HepG2 (cell line): ENCODE measurements at regions not wholly inside any gene's neighbourhood (a gene's known extent, or its start where the extent isn't known, plus 50 kb on each side); places are given as distances from the start of the nearest gene placed in this dataset.
A peak's percentile ranks its signal among the peaks of the same experiment; 100 is the strongest.

Source experiments
- ATAD3A ChIP-seq: sonication (generic); formaldehyde crosslinking; IDR thresholded peaks from 2 replicates; pipeline ENCODE4 v1.4.0; 2020; ENCODE audit warnings: missing genetic modification reagents
- CENPBD1 ChIP-seq: sonication (generic); formaldehyde crosslinking; IDR thresholded peaks from 2 replicates; pipeline ENCODE4 v1.8.0; 2022; ENCODE audit warnings: missing genetic modification reagents, low read depth, mild to moderate bottlenecking, borderline replicate concordance
- ESRRA ChIP-seq: sonication (generic); formaldehyde crosslinking; IDR thresholded peaks from 2 replicates; pipeline ENCODE4 v1.5.1; 2020; ENCODE audit warnings: mild to moderate bottlenecking, low read depth, missing genetic modification reagents
- FOXC1 ChIP-seq: sonication (generic); formaldehyde crosslinking; IDR thresholded peaks from 2 replicates; pipeline ENCODE4 v1.8.0; 2022; ENCODE audit warnings: mild to moderate bottlenecking, missing genetic modification reagents, borderline replicate concordance
- GABPA ChIP-seq, 2 experiments: IDR thresholded peaks; 2 replicates each; pipeline ENCODE4 v1.6.1; 2011 to 2016; ENCODE audit warnings: low read depth in 2 of 2, low read length in 1 of 2, missing biosample characterization in 1 of 2, missing genetic modification characterization in 1 of 2
- GPBP1L1 ChIP-seq: sonication (generic); formaldehyde crosslinking; IDR thresholded peaks from 2 replicates; pipeline ENCODE4 v1.5.0; 2020; ENCODE audit warnings: mild to moderate bottlenecking, missing genetic modification reagents
- HNRNPLL ChIP-seq: fragments of 200-400 bp; formaldehyde crosslinking; IDR thresholded peaks from 2 replicates; pipeline ENCODE4 v1.6.1; 2017; ENCODE audit warnings: mild to moderate bottlenecking, low read depth, low read length; ENCODE audit not compliant: poor library complexity, severe bottlenecking
- MIER3 ChIP-seq: IDR thresholded peaks from 2 replicates; pipeline ENCODE4 v1.6.1; 2016; ENCODE audit warnings: missing compliant biosample characterization, borderline replicate concordance
- MXD1 ChIP-seq: sonication (generic); formaldehyde crosslinking; IDR thresholded peaks from 2 replicates; pipeline ENCODE4 v1.4.0; 2020; ENCODE audit warnings: mild to moderate bottlenecking, missing genetic modification reagents
- SMC3 ChIP-seq: IDR thresholded peaks from 2 replicates; pipeline ENCODE4 v1.6.1; 2011; ENCODE audit warnings: low read length, improper control_type of control experiment
- SOX13 ChIP-seq, 3 experiments: fragments of 450-650 bp in 1 of 3; sonication (generic) in 1 of 3; formaldehyde crosslinking in 1 of 3; IDR thresholded peaks in 2 of 3; conservative IDR thresholded peaks in 1 of 3; 2 replicates each; pipeline versions ENCODE4 v1.5.0 to v1.6.1; 2016 to 2020; ENCODE audit warnings: antibody characterized with exemption in 1 of 3, mild to moderate bottlenecking in 1 of 3, missing compliant biosample characterization in 1 of 3, missing genetic modification reagents in 1 of 3, moderate library complexity in 1 of 3
- SRF ChIP-seq: IDR thresholded peaks from 2 replicates; pipeline ENCODE4 v1.6.1; 2011; ENCODE audit warnings: mild to moderate bottlenecking, low read depth, low read length, moderate library complexity
- XBP1 ChIP-seq: sonication (generic); formaldehyde crosslinking; IDR thresholded peaks from 2 replicates; pipeline ENCODE4 v1.5.0; 2020; ENCODE audit warnings: missing genetic modification reagents
- YEATS2 ChIP-seq: sonication (generic); formaldehyde crosslinking; IDR thresholded peaks from 2 replicates; pipeline ENCODE4 v1.4.0; 2020; ENCODE audit warnings: missing genetic modification reagents, borderline replicate concordance
- ZBTB1 ChIP-seq: sonication (generic); formaldehyde crosslinking; IDR thresholded peaks from 2 replicates; pipeline ENCODE4 v1.4.0; 2020; ENCODE audit warnings: missing genetic modification reagents, borderline replicate concordance
- ZHX2 ChIP-seq, 2 experiments: sonication (generic) in 1 of 2; formaldehyde crosslinking in 1 of 2; IDR thresholded peaks; 2 replicates each; pipeline versions ENCODE4 v1.6.1 to v1.9.0; 2014 to 2022; ENCODE audit warnings: antibody characterized with exemption in 1 of 2, borderline replicate concordance in 1 of 2, inconsistent platforms in 1 of 2, low read depth in 1 of 2, missing genetic modification reagents in 1 of 2
- ZKSCAN8 ChIP-seq: IDR thresholded peaks from 2 replicates; pipeline ENCODE4 v1.6.1; 2016; ENCODE audit warnings: borderline replicate concordance, missing genetic modification reagents, missing compliant biosample characterization
- ZNF740 ChIP-seq: sonication (generic); formaldehyde crosslinking; IDR thresholded peaks from 2 replicates; pipeline ENCODE4 v1.4.0; 2020; ENCODE audit warnings: missing genetic modification reagents

GRCh38 chr12:38124247-38125012 is 192.1 kb upstream of the ALG10B start (continued):
- TF ChIP-seq GPBP1L1, result no peak
- TF ChIP-seq SOX13 (IDR thresholded peaks at IDR 0.05), result 0 out of 2 replicates have a peak, but pooled peaks have one; percentile 48
- TF ChIP-seq SOX13 (CRISPR knock-in tag; conservative IDR thresholded peaks at IDR 0.05 in 1 of 2, IDR thresholded peaks at IDR 0.05 in 1 of 2), result peak in 1 of 2 experiments; percentile 91; a peak in 2 of 4 replicates
- no peak for TF ChIP-seq ATAD3A
- TF ChIP-seq ZKSCAN8, result 0 out of 2 replicates have a peak, but pooled peaks have one; percentile 10
- no peak for TF ChIP-seq SRF
- TF ChIP-seq FOXC1 (CRISPR knock-in tag), result no peak
- no peak for TF ChIP-seq MXD1 (CRISPR knock-in tag)
- no peak for TF ChIP-seq XBP1 (CRISPR knock-in tag)
- no peak for TF ChIP-seq HNRNPLL
- TF ChIP-seq ZBTB1 (CRISPR knock-in tag), result no peak
- no peak for TF ChIP-seq ZHX2 (IDR thresholded peaks at IDR 0.05; ENCODE audit: low read depth)
- TF ChIP-seq ZHX2 (CRISPR knock-in tag; IDR thresholded peaks at IDR 0.05; ENCODE audit: borderline replicate concordance), result no peak
- TF ChIP-seq CENPBD1 (CRISPR knock-in tag), result no peak
- no peak for TF ChIP-seq MIER3 (CRISPR knock-in tag)
- TF ChIP-seq YEATS2 (CRISPR knock-in tag), result no peak
- TF ChIP-seq SMC3, result no peak
- no peak for TF ChIP-seq ESRRA (CRISPR knock-in tag)
- no peak for TF ChIP-seq GABPA (IDR thresholded peaks at IDR 0.05; ENCODE audit: low read depth, low read length)
- peak; percentile 47 for TF ChIP-seq GABPA (CRISPR knock-in tag; IDR thresholded peaks at IDR 0.05; ENCODE audit: low read depth)
- no peak for TF ChIP-seq ZNF740 (CRISPR knock-in tag)
